Glutamatergic neuron (in vitro differentiated cells): ENCODE measurements at regions not wholly inside any gene's neighbourhood (a gene's known extent, or its start where the extent isn't known, plus 50 kb on each side); places are given as distances from the start of the nearest gene placed in this dataset.

ENCODE experiments used
- DNase-seq: peaks from one replicate; pipeline ENCODE4 v3.0.0; 2022
- H3K27ac Mint-ChIP-seq: one replicate; pipeline ENCODE4 v1.8.0; 2020; ENCODE audit warnings: mild to moderate bottlenecking, mixed read lengths, inconsistent platforms; ENCODE audit not compliant: unreplicated experiment
- H3K27me3 Mint-ChIP-seq: one replicate; pipeline ENCODE4 v1.8.0; 2020; ENCODE audit warnings: mild to moderate bottlenecking, moderate library complexity, mixed read lengths, inconsistent platforms; ENCODE audit not compliant: unreplicated experiment
- H3K36me3 Mint-ChIP-seq: one replicate; pipeline ENCODE4 v1.8.0; 2020; ENCODE audit warnings: mild to moderate bottlenecking, mixed read lengths, inconsistent platforms; ENCODE audit not compliant: unreplicated experiment
- H3K4me1 Mint-ChIP-seq: one replicate; pipeline ENCODE4 v1.8.0; 2020; ENCODE audit warnings: mild to moderate bottlenecking, low read depth, mixed read lengths, inconsistent platforms; ENCODE audit not compliant: unreplicated experiment
- H3K4me3 Mint-ChIP-seq: one replicate; pipeline ENCODE4 v1.8.0; 2020; ENCODE audit warnings: mild to moderate bottlenecking, mixed read lengths, inconsistent platforms; ENCODE audit not compliant: unreplicated experiment
- H3K9me3 Mint-ChIP-seq: one replicate; pipeline ENCODE4 v1.8.0; 2020; ENCODE audit warnings: mild to moderate bottlenecking, moderate library complexity, mixed read lengths, inconsistent platforms; ENCODE audit not compliant: unreplicated experiment
- CTCF ChIP-seq: fragments of 200-600 bp; sonication (generic); IDR thresholded peaks from one replicate; pipeline ENCODE4 v1.5.0; 2021; ENCODE audit not compliant: partially characterized antibody, unreplicated experiment

- H3K4me1 Mint-ChIP-seq, result peaks cover 3% of the 10 kb centered on the region
- TF ChIP-seq CTCF, result no peak
- no peak overlapping the region for H3K4me3 Mint-ChIP-seq
- H3K36me3 Mint-ChIP-seq, result no peaks in the 10 kb centered on the region
- no peaks in the 10 kb centered on the region for H3K9me3 Mint-ChIP-seq
- no peaks in the 10 kb centered on the region for H3K27me3 Mint-ChIP-seq
- no peak overlapping the region for H3K27ac Mint-ChIP-seq
- DNase-seq, result no peak
Measured at GRCh38 chr1:221444346-221444745, 297.5 kb downstream of the DUSP10 start.

DNA sequence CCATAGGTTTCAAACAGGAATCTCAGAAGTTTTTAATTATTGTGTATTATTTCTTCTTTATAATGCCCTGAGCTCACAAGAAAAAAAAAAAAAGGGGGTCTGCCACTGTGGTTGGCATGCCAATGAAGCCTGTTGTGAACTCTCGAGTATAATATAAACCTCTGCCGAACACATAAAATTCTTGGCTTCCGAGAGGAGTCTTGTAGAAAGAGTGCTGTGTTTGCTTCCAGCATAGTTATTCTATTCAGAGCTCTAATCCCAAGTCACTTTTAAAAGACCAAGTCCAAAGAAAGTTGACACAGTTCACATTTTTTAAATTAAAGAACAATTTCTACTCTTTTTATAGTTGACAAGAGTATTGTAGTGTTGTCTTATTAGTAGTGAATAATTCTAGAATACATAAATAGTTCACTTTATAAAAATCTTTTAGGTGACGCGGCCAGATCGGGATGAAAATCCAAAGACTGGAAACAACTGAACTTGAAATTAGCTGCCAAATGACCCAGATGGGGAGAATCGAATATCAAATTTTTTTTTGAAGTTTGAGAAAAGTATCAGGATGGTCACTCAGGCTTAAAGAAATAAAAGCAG lies 293.2 kb downstream of the DUSP10 start:
- Mint-ChIP-seq H3K36me3 (no peaks in the 10 kb centered on the region), H3K4me3 (no peak overlapping the region), H3K4me1 (no peaks in the 10 kb centered on the region), H3K9me3 (no peaks in the 10 kb centered on the region), H3K27me3 (no peaks in the 10 kb centered on the region), H3K27ac (no peak overlapping the region)
- no peak for TF ChIP-seq CTCF
- no peak for DNase-seq

DNA sequence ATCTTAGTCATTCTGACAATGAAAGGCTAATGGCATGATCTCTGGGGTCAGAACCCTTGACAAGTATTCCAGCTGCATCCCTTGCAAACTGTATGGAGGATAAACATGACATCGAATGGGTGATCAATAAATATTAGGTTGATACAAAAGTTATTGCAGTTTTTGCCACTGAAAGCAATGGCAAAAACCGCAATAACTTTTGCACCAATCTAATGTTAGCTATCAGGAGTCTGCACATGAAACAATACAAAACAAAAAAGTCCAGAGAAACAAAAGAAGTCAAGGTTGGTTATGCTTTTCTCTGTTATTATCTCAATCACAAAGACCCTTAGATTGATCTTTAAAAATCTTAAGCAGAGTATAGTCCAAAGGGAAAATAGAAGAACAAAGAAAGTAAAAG lies 292.7 kb downstream of the DUSP10 start:
- TF ChIP-seq CTCF, result no peak
- no peak overlapping the region for H3K4me3 Mint-ChIP-seq
- no peaks in the 10 kb centered on the region for H3K27me3 Mint-ChIP-seq
- no peaks in the 10 kb centered on the region for H3K9me3 Mint-ChIP-seq
- H3K27ac Mint-ChIP-seq, result no peak overlapping the region
- DNase-seq, result no peak
- no peaks in the 10 kb centered on the region for H3K4me1 Mint-ChIP-seq
- H3K36me3 Mint-ChIP-seq, result no peaks in the 10 kb centered on the region

DNA sequence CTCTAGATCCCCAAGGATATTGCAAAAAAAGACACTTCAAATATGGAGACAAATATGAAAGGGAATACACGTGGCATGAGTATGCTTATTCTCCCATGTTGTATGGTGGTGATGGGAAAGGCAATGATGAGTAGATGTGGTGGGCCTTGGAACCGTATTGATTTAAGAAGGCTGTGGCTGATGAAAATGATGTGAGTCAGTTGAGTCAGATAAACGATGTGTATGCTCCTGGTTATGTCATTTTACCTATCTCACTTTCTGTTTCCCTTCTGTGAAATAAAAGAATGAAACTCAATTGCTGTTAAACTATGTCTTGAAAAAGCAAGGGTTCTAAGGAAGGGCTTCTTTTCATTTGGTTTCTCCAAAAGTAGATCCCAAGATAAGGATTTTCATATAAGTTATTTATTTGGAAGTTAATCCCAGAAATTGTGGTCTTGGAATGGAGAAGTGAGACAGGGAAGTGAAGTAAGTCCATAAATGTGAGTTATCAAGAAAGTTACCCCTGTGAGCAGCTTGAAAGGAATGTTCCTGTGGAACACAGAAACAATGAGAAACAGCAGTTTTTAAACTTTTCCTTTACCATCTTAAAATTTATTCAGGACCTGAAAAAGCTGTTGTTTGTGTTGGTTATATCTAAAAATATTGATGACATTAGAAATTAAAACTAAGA lies 292.0 kb downstream of the DUSP10 start:
- H3K27ac Mint-ChIP-seq, result no peak overlapping the region
- H3K4me3 Mint-ChIP-seq, result no peak overlapping the region
- H3K36me3 Mint-ChIP-seq, result no peaks in the 10 kb centered on the region
- TF ChIP-seq CTCF, result no peak
- no peaks in the 10 kb centered on the region for H3K9me3 Mint-ChIP-seq
- DNase-seq, result no peak
- H3K4me1 Mint-ChIP-seq, result no peaks in the 10 kb centered on the region
- H3K27me3 Mint-ChIP-seq, result no peaks in the 10 kb centered on the region

DNA sequence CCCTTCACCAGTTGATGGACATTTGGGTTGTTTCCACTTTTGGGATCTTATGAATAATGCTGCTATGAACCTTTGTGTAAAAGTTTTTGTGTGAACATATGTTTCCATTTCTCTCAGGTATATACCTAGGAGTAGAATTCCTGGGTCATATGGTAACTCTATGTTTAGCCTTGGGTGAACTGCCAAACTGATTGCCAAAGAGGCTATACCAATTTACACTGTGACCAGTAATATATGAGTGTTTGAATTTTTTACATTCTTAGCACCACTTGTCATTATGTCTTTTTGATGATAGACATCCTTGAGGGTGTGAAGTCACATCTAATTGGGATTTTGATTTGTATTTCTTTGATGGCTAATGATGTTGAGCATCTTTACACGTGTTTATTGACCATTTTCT lies 290.1 kb downstream of the DUSP10 start:
- Mint-ChIP-seq H3K27me3 (no peaks in the 10 kb centered on the region), H3K27ac (no peak overlapping the region), H3K4me3 (no peak overlapping the region), H3K9me3 (no peaks in the 10 kb centered on the region), H3K36me3 (no peaks in the 10 kb centered on the region), H3K4me1 (no peaks in the 10 kb centered on the region)
- DNase-seq, result no peak
- no peak for TF ChIP-seq CTCF
